Retinal pigment epithelial cell (primary cell): ENCODE measurements at regions not wholly inside any gene's neighbourhood (a gene's known extent, or its start where the extent isn't known, plus 50 kb on each side); places are given as distances from the start of the nearest gene placed in this dataset.

Experiments used
- DNase-seq: peaks from one replicate; pipeline ENCODE4 v3.0.0-alpha.2; 2010; ENCODE audit warnings: low read depth
- H3K4me3 ChIP-seq: 2 replicates; pipeline ENCODE4 v1.5.1; 2011; ENCODE audit warnings: mild to moderate bottlenecking, low read length, control low read depth, moderate library complexity
- CTCF ChIP-seq: conservative IDR thresholded peaks from 2 replicates; pipeline ENCODE4 v1.5.1; 2011; ENCODE audit warnings: low read depth, low read length, control low read depth, inconsistent platforms

- no peak overlapping the region for H3K4me3 ChIP-seq
- DNase-seq = peak; percentile 55
- TF ChIP-seq CTCF = no peak
These were observed 220.3 kb downstream of the PLPP3 start for GRCh38 chr1:56359056-56359455.

GRCh38 chr1:56357927-56358690, 221.3 kb downstream of the PLPP3 start:
- DNase-seq = no peak
- no peak for TF ChIP-seq CTCF
- no peak overlapping the region for H3K4me3 ChIP-seq

GRCh38 chr1:56356376-56356990, 222.9 kb downstream of the PLPP3 start:
- H3K4me3 ChIP-seq = no peak overlapping the region
- TF ChIP-seq CTCF = no peak
- DNase-seq = no peak

- no peak overlapping the region for H3K4me3 ChIP-seq
- TF ChIP-seq CTCF = no peak
- no peak for DNase-seq
These were observed 223.4 kb downstream of the PLPP3 start for GRCh38 chr1:56355918-56356317.

- no peak for DNase-seq
- H3K4me3 ChIP-seq = no peak overlapping the region
- no peak for TF ChIP-seq CTCF
These were observed 223.9 kb downstream of the PLPP3 start for GRCh38 chr1:56355422-56355821.

GRCh38 chr1:56345831-56346230, 233.5 kb downstream of the PLPP3 start:
- TF ChIP-seq CTCF = no peak
- no peak for DNase-seq
- H3K4me3 ChIP-seq = no peak overlapping the region

GRCh38 chr1:56340977-56341376, 238.4 kb downstream of the PLPP3 start:
- no peak for TF ChIP-seq CTCF
- H3K4me3 ChIP-seq = no peak overlapping the region
- no peak for DNase-seq
